H9 (cell line): ENCODE measurements at regions not wholly inside any gene's neighbourhood (a gene's known extent, or its start where the extent isn't known, plus 50 kb on each side); places are given as distances from the start of the nearest gene placed in this dataset.

Source experiments
- DNase-seq: peaks from one replicate; pipeline ENCODE4 v3.0.0-alpha.2; 2017
- H2AFZ ChIP-seq: one replicate; pipeline ENCODE4 v1.6.1; 2013; ENCODE audit warnings: mild to moderate bottlenecking, low read length, control low read depth, moderate library complexity
- H2AK5ac ChIP-seq: 2 replicates; pipeline ENCODE4 v1.6.1; 2013; ENCODE audit warnings: low read length, control low read depth, mixed read lengths; ENCODE audit not compliant: insufficient read length
- H2BK120ac ChIP-seq: one replicate; pipeline ENCODE4 v1.6.1; 2013; ENCODE audit warnings: low read depth, mild to moderate bottlenecking, low read length, control low read depth, inconsistent platforms; ENCODE audit not compliant: poor library complexity, severe bottlenecking
- H2BK12ac ChIP-seq: 2 replicates; pipeline ENCODE4 v1.6.1; 2013; ENCODE audit warnings: low read length, control low read depth, mixed read lengths, low read depth; ENCODE audit not compliant: insufficient read length
- H2BK15ac ChIP-seq: 2 replicates; pipeline ENCODE4 v1.6.1; 2013; ENCODE audit warnings: low read depth, low read length, control low read depth
- H2BK20ac ChIP-seq: one replicate; pipeline ENCODE4 v1.6.1; 2013; ENCODE audit warnings: low read depth, mild to moderate bottlenecking, low read length, control low read depth, inconsistent platforms; ENCODE audit not compliant: poor library complexity, severe bottlenecking
- H2BK5ac ChIP-seq: 2 replicates; pipeline ENCODE4 v1.6.1; 2013; ENCODE audit warnings: low read length, control low read depth, mixed read lengths; ENCODE audit not compliant: insufficient read length
- H3K14ac ChIP-seq: 2 replicates; pipeline ENCODE4 v1.6.1; 2013; ENCODE audit warnings: low read length, control low read depth; ENCODE audit not compliant: insufficient read depth
- H3K18ac ChIP-seq: 2 replicates; pipeline ENCODE4 v1.6.1; 2013; ENCODE audit warnings: low read depth, mild to moderate bottlenecking, mixed read lengths, low read length, control low read depth; ENCODE audit not compliant: insufficient read length
- H3K23ac ChIP-seq: 2 replicates; pipeline ENCODE4 v1.6.1; 2013; ENCODE audit warnings: low read length, control low read depth, mixed read lengths, low read depth; ENCODE audit not compliant: insufficient read length
- H3K23me2 ChIP-seq: 2 replicates; pipeline ENCODE4 v1.6.1; 2013; ENCODE audit warnings: low read depth, mild to moderate bottlenecking, mixed read lengths, low read length, control low read depth; ENCODE audit not compliant: insufficient read length, poor library complexity, severe bottlenecking
- H3K27ac ChIP-seq: 2 replicates; pipeline ENCODE4 v1.5.1; 2013; ENCODE audit warnings: low read length, control low read depth, mixed read lengths, low read depth; ENCODE audit not compliant: insufficient read length
- H3K27me3 ChIP-seq: 2 replicates; pipeline ENCODE4 v1.6.1; 2013; ENCODE audit warnings: low read length, control low read depth, inconsistent platforms; ENCODE audit not compliant: insufficient read depth
- H3K4ac ChIP-seq: 2 replicates; pipeline ENCODE4 v1.6.1; 2013; ENCODE audit warnings: low read depth, mild to moderate bottlenecking, control low read depth, inconsistent platforms, low read length, moderate library complexity
- H3K4me1 ChIP-seq: 2 replicates; pipeline ENCODE4 v1.6.1; 2013; ENCODE audit warnings: low read length, control low read depth, inconsistent platforms; ENCODE audit not compliant: insufficient read depth
- H3K4me2 ChIP-seq: 2 replicates; pipeline ENCODE4 v1.6.1; 2013; ENCODE audit warnings: low read length, control low read depth, mixed read lengths; ENCODE audit not compliant: insufficient read length, insufficient read depth
- H3K56ac ChIP-seq: 2 replicates; pipeline ENCODE4 v1.6.1; 2013; ENCODE audit warnings: low read depth, mild to moderate bottlenecking, mixed read lengths, low read length, control low read depth; ENCODE audit not compliant: insufficient read length
- H3K79me1 ChIP-seq: 2 replicates; pipeline ENCODE4 v1.6.1; 2013; ENCODE audit warnings: low read depth, mild to moderate bottlenecking, moderate library complexity, low read length, control low read depth, inconsistent platforms; ENCODE audit not compliant: insufficient read depth, poor library complexity, severe bottlenecking
- H3K79me2 ChIP-seq: 2 replicates; pipeline ENCODE4 v1.6.1; 2013; ENCODE audit warnings: low read length, control low read depth, inconsistent platforms; ENCODE audit not compliant: insufficient read depth
- H3K9ac ChIP-seq: 2 replicates; pipeline ENCODE4 v1.6.1; 2013; ENCODE audit warnings: low read length, control low read depth, mixed read lengths; ENCODE audit not compliant: insufficient read length; ENCODE audit errors: extremely low read depth
- H3K9me3 ChIP-seq: one replicate; pipeline ENCODE4 v1.6.1; 2013; ENCODE audit warnings: low read depth, low read length, inconsistent platforms; ENCODE audit not compliant: control insufficient read depth
- H3T11ph ChIP-seq: one replicate; pipeline ENCODE4 v1.6.1; 2013; ENCODE audit warnings: mild to moderate bottlenecking, low read length, control low read depth, inconsistent platforms
- H4K20me1 ChIP-seq: one replicate; pipeline ENCODE4 v1.6.1; 2013; ENCODE audit not compliant: control insufficient read depth, insufficient read length, insufficient read depth
- H4K5ac ChIP-seq: 2 replicates; pipeline ENCODE4 v1.6.1; 2013; ENCODE audit warnings: low read depth, mild to moderate bottlenecking, mixed read lengths, low read length, control low read depth; ENCODE audit not compliant: insufficient read length
- H4K8ac ChIP-seq: replicated peaks from 2 replicates; pipeline ENCODE4 v1.6.1; 2013; ENCODE audit warnings: low read length, control low read depth, mixed read lengths, low read depth; ENCODE audit not compliant: insufficient read length
- H4K91ac ChIP-seq: 2 replicates; pipeline ENCODE4 v1.6.1; 2013; ENCODE audit warnings: low read depth, mild to moderate bottlenecking, moderate library complexity, mixed read lengths, low read length, control low read depth; ENCODE audit not compliant: insufficient read length
- H3K27ac Mint-ChIP-seq, 3 experiments: 2 replicates in 2 of 3; 3 replicates in 1 of 3; pipeline ENCODE4 v1.8.0; 2020 to 2021; ENCODE audit warnings: mixed read lengths in 3 of 3, mild to moderate bottlenecking in 1 of 3, moderate library complexity in 1 of 3
- H3K27me3 Mint-ChIP-seq: 2 replicates; pipeline ENCODE4 v1.8.0; 2021; ENCODE audit warnings: low read depth, mild to moderate bottlenecking, moderate library complexity, mixed read lengths
- H3K36me3 Mint-ChIP-seq, 3 experiments: 2 replicates in 2 of 3; 3 replicates in 1 of 3; pipeline ENCODE4 v1.8.0; 2020 to 2021; ENCODE audit warnings: low read depth in 3 of 3, mixed read lengths in 3 of 3; ENCODE audit not compliant: insufficient read depth in 1 of 3
- H3K4me1 Mint-ChIP-seq, 2 experiments: 2 replicates each; pipeline ENCODE4 v1.8.0; 2020; ENCODE audit warnings: mixed read lengths in 2 of 2
- H3K4me3 Mint-ChIP-seq, 2 experiments: 2 replicates in 1 of 2; 3 replicates in 1 of 2; pipeline ENCODE4 v1.8.0; 2020 to 2021; ENCODE audit warnings: mild to moderate bottlenecking in 2 of 2, mixed read lengths in 2 of 2, moderate library complexity in 1 of 2
- H3K9me3 Mint-ChIP-seq, 2 experiments: 2 replicates in 1 of 2; 3 replicates in 1 of 2; pipeline ENCODE4 v1.8.0; 2020; ENCODE audit warnings: mild to moderate bottlenecking in 2 of 2, mixed read lengths in 2 of 2, moderate library complexity in 1 of 2
- CTCF ChIP-seq: fragments of 200-600 bp; sonication (generic); conservative IDR thresholded peaks from 3 replicates; pipeline ENCODE4 v1.8.0; 2021; ENCODE audit warnings: antibody characterized with exemption, mild to moderate bottlenecking
- WGBS: extraction: QIAGEN DNeasy Blood & Tissue Kit; methylation state at CpG from one replicate; pipeline ENCODE4 v1.1.7; 2013; ENCODE audit warnings: missing lambda C conversion rate, low lambda C conversion rate, mixed read lengths; ENCODE audit not compliant: insufficient read length; ENCODE audit errors: extremely low coverage; 5-methylcytosine and 5-hydroxymethylcytosine counted together

- H4K20me1 ChIP-seq: no peaks in the 10 kb centered on the region
- H2AK5ac ChIP-seq: no peak overlapping the region
- TF ChIP-seq CTCF: no peak
- no peak overlapping the region for H2AFZ ChIP-seq
- H2BK12ac ChIP-seq: no peak overlapping the region
- no peaks in the 10 kb centered on the region for H3K79me1 ChIP-seq
- H3T11ph ChIP-seq: no peak overlapping the region
- no peak overlapping the region for H3K23ac ChIP-seq
- no peaks in the 10 kb centered on the region for H3K4me1 ChIP-seq
- Mint-ChIP-seq H3K27me3 (no peaks in the 10 kb centered on the region), H3K36me3 (no peaks in the 10 kb centered on the region), H3K4me3 (no peak overlapping the region), H3K9me3 (peaks cover 0 to 4% of the 10 kb centered on the region in 2 experiments; a peak in 2 of 5 replicates), H3K27ac (no peak overlapping the region), H3K4me1 (no peaks in the 10 kb centered on the region)
- H4K5ac ChIP-seq: no peak overlapping the region
- no peak overlapping the region for H2BK5ac ChIP-seq
- no peak overlapping the region for H2BK15ac ChIP-seq
- H3K18ac ChIP-seq: no peak overlapping the region
- no peak overlapping the region for H3K4me2 ChIP-seq
- DNase-seq: no peak
- no peak overlapping the region for H4K8ac ChIP-seq
- H3K14ac ChIP-seq: no peak overlapping the region
- H4K91ac ChIP-seq: no peak overlapping the region
- H3K79me2 ChIP-seq: no peaks in the 10 kb centered on the region
- H2BK120ac ChIP-seq: no peak overlapping the region
- H3K27me3 ChIP-seq: no peaks in the 10 kb centered on the region
- H3K27ac ChIP-seq: no peak overlapping the region
- no peak overlapping the region for H2BK20ac ChIP-seq
- no peak overlapping the region for H3K9ac ChIP-seq
- no CpG with 5 or more reads among the region's 3 CpGs for WGBS
- no peaks in the 10 kb centered on the region for H3K23me2 ChIP-seq
- no peak overlapping the region for H3K4ac ChIP-seq
- no peak overlapping the region for H3K56ac ChIP-seq
- H3K9me3 ChIP-seq: no peaks in the 10 kb centered on the region
Observed at GRCh38 chr4:178329226-178329872, 887.1 kb upstream of the AGA start.
